ENCODE measurements at regions not wholly inside any gene's neighbourhood (a gene's known extent, or its start where the extent isn't known, plus 50 kb on each side); places are given as distances from the start of the nearest gene placed in this dataset.

DNA sequence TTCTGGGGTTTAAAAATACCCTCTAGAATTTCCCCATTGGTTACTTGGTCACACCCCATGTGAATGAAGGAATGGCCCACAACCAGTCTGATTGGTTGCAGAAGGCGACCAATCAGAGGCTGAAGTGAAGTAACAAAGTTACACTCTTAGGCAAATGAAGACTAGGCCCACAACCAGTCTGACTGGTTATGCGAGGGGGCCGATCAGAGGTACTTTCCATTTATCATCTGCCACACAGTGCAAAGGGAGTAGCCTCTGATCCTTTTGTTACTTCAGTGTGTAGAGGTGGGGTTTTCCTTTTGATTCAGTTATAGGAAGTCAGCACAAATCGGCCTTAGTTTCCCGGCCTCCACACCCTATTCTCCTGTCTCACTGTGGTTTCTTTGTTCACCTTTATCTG, 61.2 kb upstream of the SGK1 start:
- TF ChIP-seq, protein P1, sequence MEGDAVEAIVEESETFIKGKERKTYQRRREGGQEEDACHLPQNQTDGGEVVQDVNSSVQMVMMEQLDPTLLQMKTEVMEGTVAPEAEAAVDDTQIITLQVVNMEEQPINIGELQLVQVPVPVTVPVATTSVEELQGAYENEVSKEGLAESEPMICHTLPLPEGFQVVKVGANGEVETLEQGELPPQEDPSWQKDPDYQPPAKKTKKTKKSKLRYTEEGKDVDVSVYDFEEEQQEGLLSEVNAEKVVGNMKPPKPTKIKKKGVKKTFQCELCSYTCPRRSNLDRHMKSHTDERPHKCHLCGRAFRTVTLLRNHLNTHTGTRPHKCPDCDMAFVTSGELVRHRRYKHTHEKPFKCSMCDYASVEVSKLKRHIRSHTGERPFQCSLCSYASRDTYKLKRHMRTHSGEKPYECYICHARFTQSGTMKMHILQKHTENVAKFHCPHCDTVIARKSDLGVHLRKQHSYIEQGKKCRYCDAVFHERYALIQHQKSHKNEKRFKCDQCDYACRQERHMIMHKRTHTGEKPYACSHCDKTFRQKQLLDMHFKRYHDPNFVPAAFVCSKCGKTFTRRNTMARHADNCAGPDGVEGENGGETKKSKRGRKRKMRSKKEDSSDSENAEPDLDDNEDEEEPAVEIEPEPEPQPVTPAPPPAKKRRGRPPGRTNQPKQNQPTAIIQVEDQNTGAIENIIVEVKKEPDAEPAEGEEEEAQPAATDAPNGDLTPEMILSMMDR (IDR thresholded peaks at IDR 0.05; ENCODE audit: low read depth, low read length, missing control alignments), result no peak

DNA sequence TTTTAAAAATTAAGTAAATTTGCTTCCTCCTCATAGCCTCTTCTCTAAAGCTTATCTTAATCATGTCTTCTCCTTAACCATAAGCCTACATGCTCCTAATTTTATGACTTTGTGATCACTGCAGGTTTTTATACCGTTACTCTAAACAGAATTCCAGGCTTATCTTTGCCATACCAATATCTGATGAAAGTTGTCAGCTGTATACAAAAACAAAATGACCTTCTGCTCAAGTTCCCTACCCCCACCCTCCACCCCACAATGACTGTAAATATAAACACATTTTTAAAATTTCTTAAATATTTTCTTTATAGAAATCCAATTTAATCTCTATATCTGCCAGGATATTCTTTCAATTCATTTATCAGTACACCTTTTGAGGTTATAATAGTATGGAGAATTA, 60.5 kb upstream of the SGK1 start:
- H3K27me3 ChIP-seq (replicated peaks), result no peaks in the 10 kb centered on the region
- in situ Hi-C loops (cut with HindIII; ENCODE audit: low pct_ligation_motif_present, low sequenced_read_pairs), result no loop called here
- H3K36me3 ChIP-seq (replicated peaks), result no peaks in the 10 kb centered on the region
- H3K4me3 ChIP-seq (ENCODE audit: low read depth, low read length), result no peak overlapping the region
- TF ChIP-seq, protein P1 (IDR thresholded peaks at IDR 0.05; ENCODE audit: low read depth, low read length, missing control alignments), result no peak
- H3K27ac ChIP-seq, result no peak overlapping the region
- no peak for DNase-seq

More for the DNA sequence above, 61.2 kb upstream of the SGK1 start:
- in situ Hi-C loops (cut with HindIII; ENCODE audit: low pct_ligation_motif_present, low sequenced_read_pairs), result no loop called here
- H3K36me3 ChIP-seq (replicated peaks), result no peaks in the 10 kb centered on the region
- DNase-seq, result no peak
- H3K27ac ChIP-seq, result no peak overlapping the region
- no peaks in the 10 kb centered on the region for H3K27me3 ChIP-seq (replicated peaks)
- no peak overlapping the region for H3K4me3 ChIP-seq (ENCODE audit: low read depth, low read length)

DNA sequence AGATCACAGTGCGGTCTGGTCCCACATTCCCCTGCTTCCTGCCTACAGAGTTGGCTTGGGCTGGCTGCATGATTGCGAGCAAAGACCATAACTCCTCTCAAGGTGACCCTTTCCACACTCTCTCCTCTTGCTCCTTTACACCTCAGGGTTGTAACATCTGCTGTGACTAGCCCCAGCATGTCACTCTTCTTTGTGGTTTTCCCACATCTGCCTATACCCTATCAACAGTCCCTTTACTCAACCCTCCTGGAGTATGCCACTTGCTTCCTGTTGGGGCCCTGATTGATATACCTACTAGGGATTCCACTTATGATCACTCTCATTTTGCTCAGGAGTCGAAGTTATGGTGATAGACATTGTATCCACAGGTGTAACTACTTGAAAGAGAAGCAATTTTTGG, 58.9 kb upstream of the SGK1 start:
- TF ChIP-seq, protein P1 (IDR thresholded peaks at IDR 0.05; ENCODE audit: low read depth, low read length, missing control alignments), result no peak
- no peak for DNase-seq
- Histone ChIP-seq H3K27ac (no peak overlapping the region), H3K27me3 (replicated peaks) (no peaks in the 10 kb centered on the region), H3K36me3 (replicated peaks) (no peaks in the 10 kb centered on the region), H3K4me3 (ENCODE audit: low read depth, low read length) (no peak overlapping the region)
- in situ Hi-C loops (cut with HindIII; ENCODE audit: low pct_ligation_motif_present, low sequenced_read_pairs), result no loop called here

DNA sequence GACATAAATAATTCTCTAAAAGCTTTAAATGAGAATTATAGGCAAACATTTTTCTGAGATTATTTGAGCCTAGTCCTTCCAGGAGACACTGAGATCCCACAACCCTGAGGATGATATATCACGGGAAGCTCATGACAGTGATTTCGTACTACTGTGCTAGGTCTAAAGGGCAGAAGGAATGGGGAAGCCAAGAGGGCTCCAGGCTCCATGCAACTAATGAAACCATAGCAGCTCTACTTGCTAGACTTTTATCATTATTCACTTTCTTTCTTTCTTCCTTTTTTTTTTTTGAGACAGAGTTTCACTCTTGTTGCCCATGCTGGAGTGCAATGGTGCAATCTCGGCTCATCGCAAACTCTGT, 57.3 kb upstream of the SGK1 start:
- no peaks in the 10 kb centered on the region for H3K36me3 ChIP-seq (replicated peaks)
- no peak for DNase-seq
- H3K27ac ChIP-seq, result no peak overlapping the region
- in situ Hi-C loops (cut with HindIII; ENCODE audit: low pct_ligation_motif_present, low sequenced_read_pairs), result no loop called here
- H3K27me3 ChIP-seq (replicated peaks), result no peaks in the 10 kb centered on the region
- no peak overlapping the region for H3K4me3 ChIP-seq (ENCODE audit: low read depth, low read length)
- TF ChIP-seq, protein P1 (IDR thresholded peaks at IDR 0.05; ENCODE audit: low read depth, low read length, missing control alignments), result no peak

DNA sequence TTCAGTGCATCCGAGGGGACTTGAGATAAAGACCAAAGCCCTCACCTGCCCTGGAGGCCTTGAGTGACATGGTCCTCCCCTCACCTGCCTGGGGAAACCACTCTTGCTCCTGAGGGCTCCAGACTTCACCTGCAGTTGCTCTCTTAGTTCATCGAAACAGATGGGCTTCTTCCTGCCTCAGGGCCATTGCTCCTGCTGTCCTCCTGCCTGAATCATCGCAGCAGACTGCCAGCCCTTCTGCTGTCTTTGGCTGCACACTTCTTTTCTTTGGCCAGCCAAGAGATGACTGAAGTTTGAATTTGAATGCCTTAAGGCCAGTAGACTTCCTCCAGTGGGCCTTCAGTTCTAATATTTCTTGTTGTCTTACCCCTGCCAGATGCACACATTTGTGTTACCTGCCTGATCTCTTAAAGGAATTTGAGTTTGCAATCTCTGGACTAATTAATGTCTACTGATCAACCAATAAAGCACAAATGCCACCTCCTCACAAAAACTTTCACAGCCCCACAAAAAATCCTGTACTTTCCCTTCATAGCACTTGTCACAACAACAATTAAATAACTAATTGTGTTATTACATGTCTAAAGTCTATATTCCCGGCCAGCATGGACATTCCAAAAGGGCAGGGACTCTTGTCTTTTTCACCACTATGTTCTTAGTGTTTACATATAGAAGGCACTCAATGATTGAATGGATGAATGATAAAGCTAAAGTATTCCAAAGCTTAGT, 56.7 kb upstream of the SGK1 start:
- peak; percentile 65 for DNase-seq
- H3K27me3 ChIP-seq (replicated peaks), result no peaks in the 10 kb centered on the region
- peak overlapping the region; percentile 91 for H3K27ac ChIP-seq
- TF ChIP-seq, protein P1 (IDR thresholded peaks at IDR 0.05; ENCODE audit: low read depth, low read length, missing control alignments), result no peak
- no peaks in the 10 kb centered on the region for H3K36me3 ChIP-seq (replicated peaks)
- in situ Hi-C loops (cut with HindIII; ENCODE audit: low pct_ligation_motif_present, low sequenced_read_pairs), result no loop called here
- H3K4me3 ChIP-seq (ENCODE audit: low read depth, low read length), result no peak overlapping the region

DNA sequence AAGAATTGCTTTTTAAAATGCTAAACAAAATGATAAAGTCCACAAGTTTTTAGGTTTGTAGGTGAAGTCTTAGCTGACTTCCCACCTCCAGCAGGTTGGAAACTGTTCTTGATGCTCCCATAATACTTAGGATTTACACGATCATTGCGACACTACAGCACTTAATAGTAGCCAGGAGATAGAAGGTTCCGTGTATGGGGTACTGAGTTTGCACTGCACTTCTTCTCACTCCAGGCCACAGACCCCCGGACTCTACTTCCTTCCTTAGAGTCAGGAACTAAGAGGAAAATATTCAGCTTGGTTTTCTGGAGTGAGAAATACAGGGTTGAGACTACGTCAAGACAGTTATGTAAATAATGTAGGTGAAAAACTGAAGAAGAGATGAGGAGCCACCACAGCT, 56.1 kb upstream of the SGK1 start:
- no peak overlapping the region for H3K4me3 ChIP-seq (ENCODE audit: low read depth, low read length)
- no peaks in the 10 kb centered on the region for H3K36me3 ChIP-seq (replicated peaks)
- in situ Hi-C loops (cut with HindIII; ENCODE audit: low pct_ligation_motif_present, low sequenced_read_pairs), result no loop called here
- H3K27me3 ChIP-seq (replicated peaks), result no peaks in the 10 kb centered on the region
- DNase-seq, result no peak
- TF ChIP-seq, protein P1 (IDR thresholded peaks at IDR 0.05; ENCODE audit: low read depth, low read length, missing control alignments), result no peak
- peak overlapping the region; percentile 91 for H3K27ac ChIP-seq
